Esophagus (tissue), 2 donors: ENCODE measurements at regions not wholly inside any gene's neighbourhood (a gene's known extent, or its start where the extent isn't known, plus 50 kb on each side); places are given as distances from the start of the nearest gene placed in this dataset.

ENCODE experiments used
- H3K27ac ChIP-seq, 2 donors: one replicate each; pipeline ENCODE4 v1.5.1; 2013; ENCODE audit warnings: low read depth in 2 of 2, mild to moderate bottlenecking in 2 of 2, inconsistent platforms in 1 of 2, low read length in 1 of 2, moderate library complexity in 1 of 2
- H3K27me3 ChIP-seq, 2 donors: one replicate each; pipeline ENCODE4 v1.6.1; 2013; ENCODE audit warnings: low read length in 2 of 2, control low read depth in 1 of 2, mild to moderate bottlenecking in 1 of 2; ENCODE audit not compliant: insufficient read depth in 2 of 2, control insufficient read depth in 1 of 2
- H3K36me3 ChIP-seq, 2 donors: one replicate each; pipeline ENCODE4 v1.6.1; 2013; ENCODE audit warnings: low read length in 1 of 2; ENCODE audit not compliant: control insufficient read depth in 2 of 2, insufficient read depth in 2 of 2
- H3K4me1 ChIP-seq, 2 donors: one replicate each; pipeline ENCODE4 v1.6.1; 2013; ENCODE audit warnings: low read length in 1 of 2; ENCODE audit not compliant: control insufficient read depth in 2 of 2, insufficient read depth in 2 of 2
- H3K4me3 ChIP-seq, 2 donors: one replicate each; pipeline ENCODE4 v1.5.1; 2013; ENCODE audit warnings: low read length in 2 of 2, mild to moderate bottlenecking in 2 of 2, low read depth in 1 of 2, moderate library complexity in 1 of 2
- H3K9me3 ChIP-seq, 2 donors: one replicate each; pipeline ENCODE4 v1.6.1; 2013; ENCODE audit warnings: mild to moderate bottlenecking in 2 of 2, low read depth in 1 of 2, low read length in 1 of 2, moderate library complexity in 1 of 2; ENCODE audit not compliant: control insufficient read depth in 2 of 2, insufficient read depth in 1 of 2
- WGBS, 2 donors: extraction: QIAGEN DNeasy Blood & Tissue Kit; methylation state at CpG; one replicate each; pipeline ENCODE4 v1.1.7; 2013; 5-methylcytosine and 5-hydroxymethylcytosine counted together
- donor health status: healthy with polysubstance abuse.
- donor health status: Bipolar disorder and iron deficiency.

- H3K36me3 ChIP-seq = no peaks in the 10 kb centered on the region
- 68 to 72% methylated on average over 26 of the region's 26 CpGs for WGBS, 2 donors
- no peaks in the 10 kb centered on the region for H3K4me1 ChIP-seq
- no peak overlapping the region for H3K4me3 ChIP-seq
- H3K9me3 ChIP-seq = no peaks in the 10 kb centered on the region
- H3K27me3 ChIP-seq = no peaks in the 10 kb centered on the region
- H3K27ac ChIP-seq = no peak overlapping the region
Measured at GRCh38 chr14:104282332-104283196, 144.2 kb downstream of the KIF26A start.

GRCh38 chr14:104283197-104284106 is 145.1 kb downstream of the KIF26A start:
- 68 to 69% methylated on average over 25 of the region's 25 CpGs for WGBS, 2 donors
- Histone ChIP-seq H3K27me3 (no peaks in the 10 kb centered on the region), H3K36me3 (no peaks in the 10 kb centered on the region), H3K4me3 (no peak overlapping the region), H3K9me3 (peaks cover 0 to 4% of the 10 kb centered on the region in 2 donors), H3K4me1 (no peaks in the 10 kb centered on the region), H3K27ac (no peak overlapping the region)

- WGBS, 2 donors = 69 to 73% methylated on average over 9 of the region's 9 CpGs
Measured at GRCh38 chr14:104284107-104284592, 145.8 kb downstream of the KIF26A start.

GRCh38 chr14:104284636-104285507 is 146.5 kb downstream of the KIF26A start:
- Histone ChIP-seq H3K36me3 (no peaks in the 10 kb centered on the region), H3K27ac (no peak overlapping the region), H3K4me1 (no peaks in the 10 kb centered on the region), H3K4me3 (no peak overlapping the region), H3K27me3 (no peaks in the 10 kb centered on the region), H3K9me3 (peaks cover 0 to 14% of the 10 kb centered on the region in 2 donors)
- WGBS, 2 donors = 74 to 81% methylated on average over 29 of the region's 29 CpGs

More at GRCh38 chr14:104284107-104284592, 145.8 kb downstream of the KIF26A start:
- Histone ChIP-seq H3K36me3 (no peaks in the 10 kb centered on the region), H3K4me1 (no peaks in the 10 kb centered on the region), H3K27me3 (no peaks in the 10 kb centered on the region), H3K9me3 (peaks cover 0 to 10% of the 10 kb centered on the region in 2 donors), H3K4me3 (no peak overlapping the region), H3K27ac (no peak overlapping the region)

- H3K9me3 ChIP-seq = peaks cover 0 to 14% of the 10 kb centered on the region in 2 donors
- no peak overlapping the region for H3K4me3 ChIP-seq
- WGBS, 2 donors = 50 to 65% methylated on average over 7 of the region's 7 CpGs
- H3K4me1 ChIP-seq = no peaks in the 10 kb centered on the region
- H3K36me3 ChIP-seq = no peaks in the 10 kb centered on the region
- H3K27me3 ChIP-seq = no peaks in the 10 kb centered on the region
- H3K27ac ChIP-seq = no peak overlapping the region
Measured at GRCh38 chr14:104285508-104285840, 147.1 kb downstream of the KIF26A start.

- Histone ChIP-seq H3K27ac (no peak overlapping the region), H3K27me3 (no peaks in the 10 kb centered on the region), H3K36me3 (no peaks in the 10 kb centered on the region), H3K4me3 (no peak overlapping the region), H3K4me1 (no peaks in the 10 kb centered on the region), H3K9me3 (peaks cover 0 to 14% of the 10 kb centered on the region in 2 donors)
- 70 to 80% methylated on average over 11 of the region's 11 CpGs for WGBS, 2 donors
Measured at GRCh38 chr14:104286086-104286485, 147.7 kb downstream of the KIF26A start.

GRCh38 chr14:104286496-104286895 is 148.1 kb downstream of the KIF26A start:
- Histone ChIP-seq H3K27me3 (no peaks in the 10 kb centered on the region), H3K4me3 (no peak overlapping the region), H3K9me3 (peaks cover 0 to 14% of the 10 kb centered on the region in 2 donors), H3K27ac (no peak overlapping the region), H3K4me1 (no peaks in the 10 kb centered on the region), H3K36me3 (no peaks in the 10 kb centered on the region)
- 80 to 87% methylated on average over 7 of the region's 7 CpGs for WGBS, 2 donors

- no peak overlapping the region for H3K4me3 ChIP-seq
- no peaks in the 10 kb centered on the region for H3K4me1 ChIP-seq
- WGBS, 2 donors = 87 to 92% methylated on average over 11 of the region's 11 CpGs
- no peaks in the 10 kb centered on the region for H3K36me3 ChIP-seq
- no peaks in the 10 kb centered on the region for H3K27me3 ChIP-seq
- H3K27ac ChIP-seq = no peak overlapping the region
- peaks cover 0 to 14% of the 10 kb centered on the region in 2 donors for H3K9me3 ChIP-seq
Measured at GRCh38 chr14:104287301-104288009, 149.1 kb downstream of the KIF26A start.
